ENCODE measurements at regions not wholly inside any gene's neighbourhood (a gene's known extent, or its start where the extent isn't known, plus 50 kb on each side); places are given as distances from the start of the nearest gene placed in this dataset.
"Not testable (repeated sequence)": the region's sequence is repeated elsewhere in the genome, so short reads cannot be mapped to it uniquely, and the experiment has no call there.

GRCh38 chr3:102722317-102722716 lies 287.5 kb downstream of the ZPLD1 start:
- no peaks in the 10 kb centered on the region for H3K9me2 ChIP-seq (replicated peaks; ENCODE audit: insufficient read depth, low read length)
- no peak for DNase-seq
- no peaks in the 10 kb centered on the region for H3K27me3 ChIP-seq (replicated peaks; ENCODE audit: insufficient read depth, low read length)
- H3K9ac ChIP-seq (ENCODE audit: low read length), result no peak overlapping the region
- H2AFZ ChIP-seq (ENCODE audit: low read length), result no peak overlapping the region
- H3F3A ChIP-seq (ENCODE audit: insufficient read depth, low read length), result no peaks in the 10 kb centered on the region
- no peak overlapping the region for H3K4me3 ChIP-seq (ENCODE audit: low read length)
- no peaks in the 10 kb centered on the region for H3K4me1 ChIP-seq (ENCODE audit: low read length)
- no peaks in the 10 kb centered on the region for H3K79me2 ChIP-seq (ENCODE audit: low read length)
- no peak overlapping the region for H3K27ac ChIP-seq (ENCODE audit: low read length)
- TF ChIP-seq EZH2phosphoT487 (IDR thresholded peaks at IDR 0.05; ENCODE audit: low read length) (no peak), CTCF (IDR thresholded peaks at IDR 0.05; ENCODE audit: low read length) (no peak), EZH2 (optimal IDR thresholded peaks at IDR 0.05; ENCODE audit: low read depth, low read length) (no peak)
- no peaks in the 10 kb centered on the region for H4K20me1 ChIP-seq (ENCODE audit: insufficient read depth, low read length)
- no peaks in the 10 kb centered on the region for H3K36me3 ChIP-seq (replicated peaks; ENCODE audit: insufficient read depth, low read length)
- H3K9me3 ChIP-seq (replicated peaks; ENCODE audit: insufficient read depth, low read length), result no peaks in the 10 kb centered on the region
- no peak overlapping the region for H3K4me2 ChIP-seq (ENCODE audit: low read depth, low read length)

- Histone ChIP-seq H3K4me3 (ENCODE audit: low read length) (no peak overlapping the region), H3K27ac (ENCODE audit: low read length) (no peak overlapping the region), H3K9me2 (replicated peaks; ENCODE audit: insufficient read depth, low read length) (no peaks in the 10 kb centered on the region), H2AFZ (ENCODE audit: low read length) (no peak overlapping the region), H3K36me3 (replicated peaks; ENCODE audit: insufficient read depth, low read length) (no peaks in the 10 kb centered on the region), H4K20me1 (ENCODE audit: insufficient read depth, low read length) (no peaks in the 10 kb centered on the region), H3K27me3 (replicated peaks; ENCODE audit: insufficient read depth, low read length) (no peaks in the 10 kb centered on the region), H3K4me2 (ENCODE audit: low read depth, low read length) (no peak overlapping the region), H3K9me3 (replicated peaks; ENCODE audit: insufficient read depth, low read length) (no peaks in the 10 kb centered on the region), H3K4me1 (ENCODE audit: low read length) (no peaks in the 10 kb centered on the region), H3K9ac (ENCODE audit: low read length) (no peak overlapping the region), H3F3A (ENCODE audit: insufficient read depth, low read length) (no peaks in the 10 kb centered on the region), H3K79me2 (ENCODE audit: low read length) (no peaks in the 10 kb centered on the region)
- no peak for DNase-seq
- TF ChIP-seq EZH2phosphoT487 (IDR thresholded peaks at IDR 0.05; ENCODE audit: low read length) (no peak), EZH2 (optimal IDR thresholded peaks at IDR 0.05; ENCODE audit: low read depth, low read length) (no peak), CTCF (IDR thresholded peaks at IDR 0.05; ENCODE audit: low read length) (no peak)
Observed at GRCh38 chr3:102727340-102727739, 292.5 kb downstream of the ZPLD1 start.

- H4K20me1 ChIP-seq (ENCODE audit: insufficient read depth, low read length); DNase-seq; H2AFZ ChIP-seq (ENCODE audit: low read length); H3K9me2 ChIP-seq (replicated peaks; ENCODE audit: insufficient read depth, low read length); H3K36me3 ChIP-seq (replicated peaks; ENCODE audit: insufficient read depth, low read length); H3K4me3 ChIP-seq (ENCODE audit: low read length); H3K4me1 ChIP-seq (ENCODE audit: low read length); H3K27ac ChIP-seq (ENCODE audit: low read length); H3K4me2 ChIP-seq (ENCODE audit: low read depth, low read length); H3K79me2 ChIP-seq (ENCODE audit: low read length); H3K9ac ChIP-seq (ENCODE audit: low read length); H3F3A ChIP-seq (ENCODE audit: insufficient read depth, low read length); H3K9me3 ChIP-seq (replicated peaks; ENCODE audit: insufficient read depth, low read length); H3K27me3 ChIP-seq (replicated peaks; ENCODE audit: insufficient read depth, low read length): not testable (repeated sequence)
Observed at GRCh38 chr3:102732581-102732980, 297.8 kb downstream of the ZPLD1 start.

GRCh38 chr3:102733791-102734563 lies 299.2 kb downstream of the ZPLD1 start:
- Histone ChIP-seq H4K20me1 (ENCODE audit: insufficient read depth, low read length) (no peaks in the 10 kb centered on the region), H3K9ac (ENCODE audit: low read length) (no peak overlapping the region), H3K36me3 (replicated peaks; ENCODE audit: insufficient read depth, low read length) (no peaks in the 10 kb centered on the region), H3K9me2 (replicated peaks; ENCODE audit: insufficient read depth, low read length) (no peaks in the 10 kb centered on the region), H3K9me3 (replicated peaks; ENCODE audit: insufficient read depth, low read length) (no peaks in the 10 kb centered on the region), H3K79me2 (ENCODE audit: low read length) (no peaks in the 10 kb centered on the region), H2AFZ (ENCODE audit: low read length) (no peak overlapping the region), H3K4me2 (ENCODE audit: low read depth, low read length) (no peak overlapping the region), H3K4me1 (ENCODE audit: low read length) (no peaks in the 10 kb centered on the region), H3K27ac (ENCODE audit: low read length) (no peak overlapping the region), H3K4me3 (ENCODE audit: low read length) (no peak overlapping the region), H3F3A (ENCODE audit: insufficient read depth, low read length) (no peaks in the 10 kb centered on the region), H3K27me3 (replicated peaks; ENCODE audit: insufficient read depth, low read length) (no peaks in the 10 kb centered on the region)
- TF ChIP-seq EZH2phosphoT487 (IDR thresholded peaks at IDR 0.05; ENCODE audit: low read length), result no peak
- TF ChIP-seq EZH2 (optimal IDR thresholded peaks at IDR 0.05; ENCODE audit: low read depth, low read length), result no peak
- no peak for TF ChIP-seq CTCF (IDR thresholded peaks at IDR 0.05; ENCODE audit: low read length)
- no peak for DNase-seq

All from MM.1S (cell line).